ENCODE measurements at regions not wholly inside any gene's neighbourhood (a gene's known extent, or its start where the extent isn't known, plus 50 kb on each side); places are given as distances from the start of the nearest gene placed in this dataset.

DNA sequence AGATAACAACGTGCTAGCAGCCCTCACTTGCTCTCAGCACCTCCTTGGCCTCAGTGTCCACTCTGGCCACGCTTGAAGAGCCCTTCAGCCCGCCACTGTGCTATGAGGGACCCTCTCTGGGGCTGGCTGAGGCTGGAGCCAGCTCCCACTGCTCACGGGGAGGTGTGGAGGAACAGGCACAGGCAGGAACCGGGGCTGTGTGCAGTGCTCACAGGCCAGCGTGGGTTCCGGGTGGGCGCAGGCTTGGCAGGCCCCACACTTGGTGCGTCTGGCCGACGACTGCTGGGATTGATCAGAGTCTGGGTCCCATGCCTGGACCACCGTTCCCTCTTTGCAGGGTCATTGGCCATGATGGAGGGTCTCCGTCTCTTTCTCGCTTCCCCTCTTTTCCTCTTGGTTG lies 194.3 kb upstream of the GRAMD2B start:
- intact Hi-C loops (cut with micrococcal nuclease): no loop called here
- ChIA-PET POLR2A (no interaction called here), CTCF (no interaction called here)
- Mint-ChIP-seq H3K9me3 (peaks cover 5 to 40% (median 14%) of the 10 kb centered on the region in 11 donors), H3K4me3 (no peak overlapping the region), H3K27ac (no peak overlapping the region), H3K27me3 (peaks cover 0 to 18% (median 0%) of the 10 kb centered on the region in 5 donors), H3K36me3 (no peaks in the 10 kb centered on the region), H3K4me1 (no peaks in the 10 kb centered on the region)
- Histone ChIP-seq H3K9me3 (ENCODE audit: control insufficient read depth in 2 of 3, low read length in 3 of 3) (peaks cover 0 to 6% (median 0%) of the 10 kb centered on the region in 3 experiments), H3K4me3 (ENCODE audit: low read length) (no peak overlapping the region), H3K4me1 (ENCODE audit: control insufficient read depth in 2 of 2, insufficient read depth in 2 of 2, low read length in 2 of 2) (no peaks in the 10 kb centered on the region), H3K27ac (ENCODE audit: low read depth, low read length) (no peak overlapping the region), H3K36me3 (ENCODE audit: control insufficient read depth in 2 of 3, insufficient read depth in 3 of 3, low read length in 3 of 3) (no peaks in the 10 kb centered on the region), H3K27me3 (ENCODE audit: control insufficient read depth in 2 of 2, insufficient read depth in 2 of 2, low read length in 2 of 2) (no peaks in the 10 kb centered on the region)
- ATAC-seq (no peak), DNase-seq (no peak)

- DNase-seq (no peak), ATAC-seq (no peak)
- H3K27ac Mint-ChIP-seq: no peak overlapping the region
- CTCF ChIA-PET: no interaction called here
- peaks cover 0 to 6% (median 0%) of the 10 kb centered on the region in 3 experiments for H3K9me3 ChIP-seq (ENCODE audit: control insufficient read depth in 2 of 3, low read length in 3 of 3)
- POLR2A ChIA-PET: no interaction called here
- H3K4me3 Mint-ChIP-seq: no peak overlapping the region
- no peaks in the 10 kb centered on the region for H3K27me3 ChIP-seq (ENCODE audit: control insufficient read depth in 2 of 2, insufficient read depth in 2 of 2, low read length in 2 of 2)
- peaks cover under 1 to 26% (median 7%) of the 10 kb centered on the region in 11 donors for H3K9me3 Mint-ChIP-seq
- H3K36me3 Mint-ChIP-seq: peaks cover 0 to 3% (median 0%) of the 10 kb centered on the region in 5 donors
- peaks cover 0 to 4% (median 0%) of the 10 kb centered on the region in 5 donors for H3K27me3 Mint-ChIP-seq
- H3K4me3 ChIP-seq (ENCODE audit: low read length): no peak overlapping the region
- no peak overlapping the region for H3K27ac ChIP-seq (ENCODE audit: low read depth, low read length)
- H3K4me1 ChIP-seq (ENCODE audit: control insufficient read depth in 2 of 2, insufficient read depth in 2 of 2, low read length in 2 of 2): no peaks in the 10 kb centered on the region
- H3K4me1 Mint-ChIP-seq: peaks cover 0 to 1% (median 0%) of the 10 kb centered on the region in 7 donors
- intact Hi-C loops (cut with micrococcal nuclease): no loop called here
- H3K36me3 ChIP-seq (ENCODE audit: control insufficient read depth in 2 of 3, insufficient read depth in 3 of 3, low read length in 3 of 3): no peaks in the 10 kb centered on the region
Measured at GRCh38 chr5:126233256-126233655, 190.0 kb upstream of the GRAMD2B start.

DNA sequence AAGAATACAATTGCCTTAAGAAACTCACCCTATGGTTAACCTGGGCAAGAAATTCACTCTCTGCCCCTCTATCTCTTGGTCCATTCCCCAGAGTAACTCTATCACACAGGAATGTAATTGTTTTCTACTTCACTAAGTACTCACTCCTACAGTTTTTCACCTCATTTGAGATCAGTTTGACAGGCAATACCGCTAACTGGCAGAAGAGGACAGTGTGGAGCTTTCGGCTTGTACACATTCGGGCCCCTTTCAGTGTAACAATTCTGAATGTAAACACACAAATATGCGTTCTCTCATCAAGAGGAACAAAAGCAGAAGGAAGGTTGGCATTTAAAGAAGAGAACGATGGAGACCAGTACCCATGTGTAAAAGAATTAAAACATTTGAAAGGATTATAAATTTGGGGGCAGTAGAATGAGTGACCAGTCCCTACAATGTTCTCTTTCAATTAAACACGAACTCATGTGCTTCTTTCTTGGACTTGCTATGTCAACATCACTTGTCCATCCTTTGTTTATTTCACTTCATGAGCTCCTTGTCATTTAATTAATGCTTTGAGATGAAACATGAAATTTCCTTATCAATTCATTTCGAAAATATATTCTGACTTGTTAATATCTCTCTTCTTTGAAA lies 188.5 kb upstream of the GRAMD2B start:
- intact Hi-C loops (cut with micrococcal nuclease): no loop called here
- Mint-ChIP-seq H3K36me3 (peaks cover 0 to 3% (median 0%) of the 10 kb centered on the region in 5 donors), H3K27me3 (peaks cover 0 to 12% (median 4%) of the 10 kb centered on the region in 5 donors), H3K4me3 (no peak overlapping the region), H3K9me3 (peaks cover 0 to 21% (median 9%) of the 10 kb centered on the region in 11 donors), H3K27ac (no peak overlapping the region), H3K4me1 (peaks cover 0 to 1% (median 0%) of the 10 kb centered on the region in 7 donors)
- no peaks in the 10 kb centered on the region for H3K9me3 ChIP-seq (ENCODE audit: control insufficient read depth in 2 of 3, low read length in 3 of 3)
- POLR2A ChIA-PET: no interaction called here
- no peak for ATAC-seq
- H3K27me3 ChIP-seq (ENCODE audit: control insufficient read depth in 2 of 2, insufficient read depth in 2 of 2, low read length in 2 of 2): no peaks in the 10 kb centered on the region
- H3K4me1 ChIP-seq (ENCODE audit: control insufficient read depth in 2 of 2, insufficient read depth in 2 of 2, low read length in 2 of 2): no peaks in the 10 kb centered on the region
- no peak overlapping the region for H3K4me3 ChIP-seq (ENCODE audit: low read length)
- CTCF ChIA-PET: no interaction called here
- no peaks in the 10 kb centered on the region for H3K36me3 ChIP-seq (ENCODE audit: control insufficient read depth in 2 of 3, insufficient read depth in 3 of 3, low read length in 3 of 3)
- no peak for DNase-seq
- H3K27ac ChIP-seq (ENCODE audit: low read depth, low read length): no peak overlapping the region

- peaks cover 0 to 3% (median 0%) of the 10 kb centered on the region in 5 donors for H3K36me3 Mint-ChIP-seq
- H3K27ac ChIP-seq (ENCODE audit: low read depth, low read length): no peak overlapping the region
- H3K27me3 ChIP-seq (ENCODE audit: control insufficient read depth in 2 of 2, insufficient read depth in 2 of 2, low read length in 2 of 2): no peaks in the 10 kb centered on the region
- ChIA-PET POLR2A (no interaction called here), CTCF (no interaction called here)
- ATAC-seq (no peak), DNase-seq (no peak)
- peaks cover 0 to 1% (median 0%) of the 10 kb centered on the region in 7 donors for H3K4me1 Mint-ChIP-seq
- no peaks in the 10 kb centered on the region for H3K4me1 ChIP-seq (ENCODE audit: control insufficient read depth in 2 of 2, insufficient read depth in 2 of 2, low read length in 2 of 2)
- H3K27ac Mint-ChIP-seq: no peak overlapping the region
- H3K9me3 ChIP-seq (ENCODE audit: control insufficient read depth in 2 of 3, low read length in 3 of 3): no peaks in the 10 kb centered on the region
- no peaks in the 10 kb centered on the region for H3K36me3 ChIP-seq (ENCODE audit: control insufficient read depth in 2 of 3, insufficient read depth in 3 of 3, low read length in 3 of 3)
- peaks cover 0 to 15% (median 3%) of the 10 kb centered on the region in 11 donors for H3K9me3 Mint-ChIP-seq
- H3K27me3 Mint-ChIP-seq: peaks cover 0 to 17% (median 4%) of the 10 kb centered on the region in 5 donors
- H3K4me3 Mint-ChIP-seq: no peak overlapping the region
- H3K4me3 ChIP-seq (ENCODE audit: low read length): no peak overlapping the region
- intact Hi-C loops (cut with micrococcal nuclease): no loop called here
Measured at GRCh38 chr5:126235628-126236027, 187.6 kb upstream of the GRAMD2B start.

- CTCF ChIA-PET: no interaction called here
Measured at GRCh38 chr5:126236994-126237393, 186.2 kb upstream of the GRAMD2B start.

DNA sequence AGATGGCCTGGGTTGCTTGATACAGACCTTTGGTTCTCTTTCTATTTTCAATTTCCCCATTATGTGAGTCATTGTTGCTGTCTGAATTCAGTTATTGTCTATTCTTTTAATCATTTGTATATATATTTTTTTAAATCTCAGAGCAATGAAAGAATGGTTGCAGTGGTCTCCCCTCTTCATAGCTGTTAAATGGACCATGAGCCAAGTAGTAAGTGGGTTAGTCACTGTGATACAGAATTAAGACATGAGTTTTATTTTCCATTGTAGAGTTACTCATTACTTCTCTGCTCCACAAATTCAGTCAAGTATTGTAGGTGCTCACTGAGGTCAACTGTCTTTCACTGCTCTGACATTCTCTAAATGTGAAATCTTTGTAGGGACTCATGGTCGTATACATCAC lies 174.6 kb upstream of the GRAMD2B start:
- DNase-seq: no peak
- ATAC-seq: no peak
- Mint-ChIP-seq H3K4me3 (no peak overlapping the region), H3K4me1 (no peaks in the 10 kb centered on the region), H3K9me3 (peaks cover 0 to 22% (median 6%) of the 10 kb centered on the region in 11 donors), H3K27me3 (peaks cover 0 to 6% (median 0%) of the 10 kb centered on the region in 5 donors), H3K36me3 (no peaks in the 10 kb centered on the region), H3K27ac (no peak overlapping the region)
- intact Hi-C loops (cut with micrococcal nuclease): no loop called here
- Histone ChIP-seq H3K36me3 (ENCODE audit: control insufficient read depth in 2 of 3, insufficient read depth in 3 of 3, low read length in 3 of 3) (no peaks in the 10 kb centered on the region), H3K4me3 (ENCODE audit: low read length) (no peak overlapping the region), H3K27me3 (ENCODE audit: control insufficient read depth in 2 of 2, insufficient read depth in 2 of 2, low read length in 2 of 2) (no peaks in the 10 kb centered on the region), H3K27ac (ENCODE audit: low read depth, low read length) (no peak overlapping the region), H3K9me3 (ENCODE audit: control insufficient read depth in 2 of 3, low read length in 3 of 3) (no peaks in the 10 kb centered on the region), H3K4me1 (ENCODE audit: control insufficient read depth in 2 of 2, insufficient read depth in 2 of 2, low read length in 2 of 2) (no peaks in the 10 kb centered on the region)
- ChIA-PET CTCF (interaction anchor here (0.6 kb wide), 1 partner anchor 200 kb away, joined by 3 read pairs; no protein-coding TSS in a partner anchor), POLR2A (no interaction called here)

More at GRCh38 chr5:126236994-126237393, 186.2 kb upstream of the GRAMD2B start:
- no peaks in the 10 kb centered on the region for H3K27me3 ChIP-seq (ENCODE audit: control insufficient read depth in 2 of 2, insufficient read depth in 2 of 2, low read length in 2 of 2)
- no peaks in the 10 kb centered on the region for H3K9me3 ChIP-seq (ENCODE audit: control insufficient read depth in 2 of 3, low read length in 3 of 3)
- Mint-ChIP-seq H3K27me3 (peaks cover 0 to 17% (median 4%) of the 10 kb centered on the region in 5 donors), H3K4me1 (peaks cover 0 to 1% (median 0%) of the 10 kb centered on the region in 7 donors), H3K9me3 (peaks cover 0 to 15% (median 2%) of the 10 kb centered on the region in 11 donors), H3K36me3 (peaks cover 0 to 3% (median 0%) of the 10 kb centered on the region in 5 donors), H3K4me3 (no peak overlapping the region), H3K27ac (no peak overlapping the region)
- H3K4me3 ChIP-seq (ENCODE audit: low read length): no peak overlapping the region
- no peaks in the 10 kb centered on the region for H3K4me1 ChIP-seq (ENCODE audit: control insufficient read depth in 2 of 2, insufficient read depth in 2 of 2, low read length in 2 of 2)
- ATAC-seq (no peak), DNase-seq (no peak)
- POLR2A ChIA-PET: no interaction called here
- H3K36me3 ChIP-seq (ENCODE audit: control insufficient read depth in 2 of 3, insufficient read depth in 3 of 3, low read length in 3 of 3): no peaks in the 10 kb centered on the region
- intact Hi-C loops (cut with micrococcal nuclease): no loop called here
- no peak overlapping the region for H3K27ac ChIP-seq (ENCODE audit: low read depth, low read length)

DNA sequence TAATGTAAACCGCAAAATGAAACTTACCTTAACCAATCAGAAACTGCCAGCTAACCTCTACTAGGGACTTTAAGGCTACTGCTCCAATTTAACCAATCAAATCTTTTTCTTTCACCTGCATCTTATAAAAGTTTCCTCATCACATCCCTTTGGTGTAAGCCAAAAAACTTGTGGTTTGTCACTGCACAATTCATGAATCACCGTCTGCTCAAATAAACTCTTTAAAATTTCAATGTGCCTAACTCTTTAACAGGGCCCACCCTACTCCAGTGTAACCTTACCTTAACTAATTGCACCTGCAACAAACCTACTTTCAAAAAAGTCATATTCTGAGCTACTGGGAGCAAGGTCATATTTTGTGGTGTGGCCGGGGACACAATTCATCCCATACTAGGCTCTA lies 172.2 kb upstream of the GRAMD2B start:
- Histone ChIP-seq H3K9me3 (ENCODE audit: control insufficient read depth in 2 of 3, low read length in 3 of 3) (no peaks in the 10 kb centered on the region), H3K36me3 (ENCODE audit: control insufficient read depth in 2 of 3, insufficient read depth in 3 of 3, low read length in 3 of 3) (no peaks in the 10 kb centered on the region), H3K27me3 (ENCODE audit: control insufficient read depth in 2 of 2, insufficient read depth in 2 of 2, low read length in 2 of 2) (no peaks in the 10 kb centered on the region), H3K4me3 (ENCODE audit: low read length) (no peak overlapping the region), H3K27ac (ENCODE audit: low read depth, low read length) (no peak overlapping the region), H3K4me1 (ENCODE audit: control insufficient read depth in 2 of 2, insufficient read depth in 2 of 2, low read length in 2 of 2) (no peaks in the 10 kb centered on the region)
- Mint-ChIP-seq H3K9me3 (peaks cover 0 to 21% (median 6%) of the 10 kb centered on the region in 11 donors), H3K27me3 (peaks cover 0 to 6% (median 0%) of the 10 kb centered on the region in 5 donors), H3K27ac (no peak overlapping the region), H3K4me3 (no peak overlapping the region), H3K4me1 (no peaks in the 10 kb centered on the region), H3K36me3 (no peaks in the 10 kb centered on the region)
- CTCF ChIA-PET: no interaction called here
- POLR2A ChIA-PET: no interaction called here
- intact Hi-C loops (cut with micrococcal nuclease): no loop called here
- DNase-seq: no peak
- ATAC-seq: no peak

All from naive thymus-derived CD4-positive, alpha-beta T cell (primary cell).